Amygdala (tissue), 56 donors: ENCODE measurements at regions not wholly inside any gene's neighbourhood (a gene's known extent, or its start where the extent isn't known, plus 50 kb on each side); places are given as distances from the start of the nearest gene placed in this dataset.
"Not testable (repeated sequence)": the region's sequence is repeated elsewhere in the genome, so short reads cannot be mapped to it uniquely, and the experiment has no call there.

Experiments used
- DNase-seq, 56 donors: peaks; one replicate each; lab custom pipeline; 2025; lab: John Stamatoyannopoulos, UW

GRCh38 chr4:112082954-112083586, 62.2 kb upstream of the FAM241A start:
- no peak for DNase-seq

- DNase-seq, result no peak
Observed at GRCh38 chr4:112083587-112084347, 61.5 kb upstream of the FAM241A start.

GRCh38 chr4:112085156-112086035, 59.9 kb upstream of the FAM241A start:
- no peak for DNase-seq

- no peak for DNase-seq
Observed at GRCh38 chr4:112086036-112086434, 59.2 kb upstream of the FAM241A start.

GRCh38 chr4:112086661-112087060, 58.6 kb upstream of the FAM241A start:
- not testable (repeated sequence) for DNase-seq

- DNase-seq, result not testable (repeated sequence)
Observed at GRCh38 chr4:112092330-112092729, 52.9 kb upstream of the FAM241A start.

- no peak for DNase-seq
Observed at GRCh38 chr4:112093636-112094202, 51.5 kb upstream of the FAM241A start.

- no peak for DNase-seq
Observed at GRCh38 chr4:112094330-112094729, 50.9 kb upstream of the FAM241A start.
